ENCODE measurements at regions not wholly inside any gene's neighbourhood (a gene's known extent, or its start where the extent isn't known, plus 50 kb on each side); places are given as distances from the start of the nearest gene placed in this dataset.

- TF ChIP-seq CREB3 (tag; conservative IDR thresholded peaks at IDR 0.05; ENCODE audit: low read depth): peak; percentile 56; the same call in 1 of the 2 replicates
- TF ChIP-seq ZNF165 (CRISPR knock-in tag; IDR thresholded peaks at IDR 0.05; ENCODE audit: borderline replicate concordance): no peak
- no peak for TF ChIP-seq NEUROD1 (IDR thresholded peaks at IDR 0.05; ENCODE audit: borderline replicate concordance, low read depth, low read length, partially characterized antibody)
- no peak for TF ChIP-seq KAT7 (CRISPR knock-in tag; IDR thresholded peaks at IDR 0.05; ENCODE audit: borderline replicate concordance)
- 0 out of 2 replicates have a peak, but pooled peaks have one; percentile 13 for TF ChIP-seq ATF3 (IDR thresholded peaks at IDR 0.05)
- TF ChIP-seq ATF3 (CRISPR knock-in tag; conservative IDR thresholded peaks at IDR 0.05): no peak
- no peak for TF ChIP-seq RNF219 (CRISPR knock-in tag; IDR thresholded peaks at IDR 0.05)
Measured at GRCh38 chr10:71038091-71038633, 149.8 kb upstream of the PCBD1 start (continued).

Data from K562 (cell line).